GM23338 (cell line): ENCODE measurements at regions not wholly inside any gene's neighbourhood (a gene's known extent, or its start where the extent isn't known, plus 50 kb on each side); places are given as distances from the start of the nearest gene placed in this dataset.

Source experiments
- ATAC-seq: fragments of 200-7000 bp; cut with Tn5 transposase; 3 replicates; pipeline ENCODE4 v1.9.1; 2020
- DNase-seq: peaks from one replicate; pipeline ENCODE4 v3.0.0-alpha.2; 2015; ENCODE audit warnings: low spot score
- H2AFZ ChIP-seq: fragments of 200-600 bp; sonication (generic); 2 replicates; pipeline ENCODE4 v1.8.0; 2016; ENCODE audit warnings: antibody characterized with exemption, mild to moderate bottlenecking, moderate library complexity
- H3F3A ChIP-seq: fragments of 200-600 bp; sonication (generic); replicated peaks from 2 replicates; pipeline ENCODE4 v1.8.0; 2017; ENCODE audit warnings: antibody characterized with exemption, mixed run types, low read depth
- H3K27ac ChIP-seq: fragments of 200-600 bp; sonication (generic); 2 replicates; pipeline ENCODE4 v1.6.1; 2016; ENCODE audit warnings: low read depth
- H3K27me3 ChIP-seq: fragments of 200-600 bp; sonication (generic); 2 replicates; pipeline ENCODE4 v1.8.0; 2016; ENCODE audit warnings: mild to moderate bottlenecking, mixed run types, moderate library complexity; ENCODE audit not compliant: insufficient read depth
- H3K36me3 ChIP-seq: fragments of 200-600 bp; sonication (generic); 2 replicates; pipeline ENCODE4 v1.8.0; 2016; ENCODE audit warnings: mild to moderate bottlenecking; ENCODE audit not compliant: insufficient read depth
- H3K4me1 ChIP-seq: fragments of 200-600 bp; sonication (generic); 2 replicates; pipeline ENCODE4 v1.8.0; 2016; ENCODE audit warnings: mild to moderate bottlenecking, moderate library complexity; ENCODE audit not compliant: insufficient read depth
- H3K4me2 ChIP-seq: fragments of 200-600 bp; sonication (generic); 2 replicates; pipeline ENCODE4 v1.7.1; 2017; ENCODE audit warnings: mixed run types
- H3K4me3 ChIP-seq: fragments of 200-600 bp; sonication (generic); 2 replicates; pipeline ENCODE4 v1.6.1; 2016; ENCODE audit warnings: mixed run types
- H3K79me2 ChIP-seq: fragments of 200-600 bp; sonication (generic); replicated peaks from 2 replicates; pipeline ENCODE4 v1.8.0; 2017; ENCODE audit warnings: mild to moderate bottlenecking; ENCODE audit not compliant: insufficient read depth
- H3K9me2 ChIP-seq: fragments of 200-600 bp; sonication (generic); 2 replicates; pipeline ENCODE4 v1.8.0; 2017; ENCODE audit not compliant: insufficient read depth
- H4K20me1 ChIP-seq: fragments of 200-600 bp; sonication (generic); replicated peaks from 2 replicates; pipeline ENCODE4 v1.8.0; 2017; ENCODE audit warnings: mild to moderate bottlenecking; ENCODE audit not compliant: insufficient read depth
- H3K27ac Mint-ChIP-seq: 2 replicates; pipeline ENCODE4 v1.8.0; 2020; ENCODE audit warnings: inconsistent platforms, mild to moderate bottlenecking, moderate library complexity, mixed read lengths
- H3K27me3 Mint-ChIP-seq: 3 replicates; pipeline ENCODE4 v1.8.0; 2022; ENCODE audit warnings: low read depth, mild to moderate bottlenecking, moderate library complexity, mixed read lengths, inconsistent platforms; ENCODE audit not compliant: insufficient read depth, poor library complexity
- H3K36me3 Mint-ChIP-seq: 3 replicates; pipeline ENCODE4 v1.8.0; 2021; ENCODE audit warnings: low read depth, mild to moderate bottlenecking, inconsistent platforms, moderate library complexity, mixed read lengths
- H3K4me1 Mint-ChIP-seq: 3 replicates; pipeline ENCODE4 v1.8.0; 2020; ENCODE audit warnings: mild to moderate bottlenecking, inconsistent platforms, mixed read lengths
- H3K4me3 Mint-ChIP-seq: 3 replicates; pipeline ENCODE4 v1.8.0; 2021; ENCODE audit warnings: moderate library complexity, mild to moderate bottlenecking, inconsistent platforms, mixed read lengths
- H3K9me3 Mint-ChIP-seq: 3 replicates; pipeline ENCODE4 v1.8.0; 2020; ENCODE audit warnings: moderate library complexity, mild to moderate bottlenecking, inconsistent platforms, mixed read lengths
- CTCF ChIP-seq, 2 experiments: fragments of 200-600 bp in 1 of 2; sonication (generic) in 1 of 2; conservative IDR thresholded peaks; 2 replicates each; pipeline versions ENCODE4 v1.5.1 to v1.6.1; 2016 to 2017; ENCODE audit warnings: antibody characterized with exemption in 2 of 2, low read depth in 2 of 2, mild to moderate bottlenecking in 2 of 2, moderate library complexity in 1 of 2
- ETS1 ChIP-seq: IDR thresholded peaks from 2 replicates; pipeline ENCODE4 v1.6.1; 2016; ENCODE audit warnings: antibody characterized with exemption
- EZH2 ChIP-seq: fragments of 200-600 bp; sonication (generic); IDR thresholded peaks from one replicate; pipeline ENCODE4 v1.8.0; 2017; ENCODE audit warnings: antibody characterized with exemption, mild to moderate bottlenecking, low read depth; ENCODE audit not compliant: unreplicated experiment
- NANOG ChIP-seq: IDR thresholded peaks from 2 replicates; pipeline ENCODE4 v1.6.1; 2016; ENCODE audit warnings: antibody characterized with exemption, borderline replicate concordance
- STAT1 ChIP-seq: IDR thresholded peaks from one replicate; pipeline ENCODE4 v1.6.1; 2016; ENCODE audit warnings: antibody characterized with exemption; ENCODE audit not compliant: unreplicated experiment
- ZNF462 ChIP-seq: fragments of 250-450 bp; sonication (Bioruptor Pico); IDR thresholded peaks from 2 replicates; pipeline ENCODE4 v1.5.0; 2020; ENCODE audit warnings: mild to moderate bottlenecking, moderate library complexity

GRCh38 chr20:58583176-58583575 is 67.9 kb upstream of the STX16 start (continued):
- no peak for TF ChIP-seq CTCF (conservative IDR thresholded peaks at IDR 0.05; ENCODE audit: low read depth in 2 of 2)

GRCh38 chr20:58580474-58580835 is 65.3 kb upstream of the APCDD1L start:
- ATAC-seq, result no peak
- H4K20me1 ChIP-seq, result no peaks in the 10 kb centered on the region
- Mint-ChIP-seq H3K36me3 (peaks cover 3% of the 10 kb centered on the region; the same call in 2 of the 3 replicates), H3K4me1 (peaks cover 22% of the 10 kb centered on the region), H3K27ac (no peak overlapping the region), H3K27me3 (peaks cover 13% of the 10 kb centered on the region), H3K4me3 (no peak overlapping the region), H3K9me3 (peaks cover 9% of the 10 kb centered on the region)
- TF ChIP-seq ETS1 (no peak), STAT1 (no peak), EZH2 (no peak), NANOG (no peak), ZNF462 (no peak)
- H3K9me2 ChIP-seq, result 0 out of 2 replicates have a peak, but pooled peaks cover 3% of the 10 kb centered on the region
- DNase-seq, result no peak
- H3K36me3 ChIP-seq, result no peaks in the 10 kb centered on the region
- no peaks in the 10 kb centered on the region for H3F3A ChIP-seq
- no peak overlapping the region for H2AFZ ChIP-seq
- H3K4me2 ChIP-seq, result no peak overlapping the region
- peaks cover 3% of the 10 kb centered on the region; the same call in 1 of the 2 replicates for H3K4me1 ChIP-seq
- H3K4me3 ChIP-seq, result no peak overlapping the region
- no peaks in the 10 kb centered on the region for H3K79me2 ChIP-seq
- no peak overlapping the region for H3K27ac ChIP-seq
- no peaks in the 10 kb centered on the region for H3K27me3 ChIP-seq
